CD14-positive monocyte (primary cell): ENCODE measurements at regions not wholly inside any gene's neighbourhood (a gene's known extent, or its start where the extent isn't known, plus 50 kb on each side); places are given as distances from the start of the nearest gene placed in this dataset.

ENCODE experiments used
- DNase-seq, 3 donors: peaks; one replicate each; pipeline ENCODE4 v3.0.0-alpha.2; 2011 to 2022
- H2AFZ ChIP-seq: 2 replicates; pipeline ENCODE4 v1.6.0; 2012; ENCODE audit warnings: mild to moderate bottlenecking, low read depth, low read length, inconsistent platforms; ENCODE audit not compliant: insufficient read depth, poor library complexity, severe bottlenecking
- H3K27ac ChIP-seq, 2 donors: 1 replicate in 1 of 2; 2 replicates in 1 of 2; pipeline ENCODE4 v1.5.1; 2012 to 2013; ENCODE audit warnings: low read length in 2 of 2, control low read depth in 1 of 2, inconsistent platforms in 1 of 2, low read depth in 1 of 2, mild to moderate bottlenecking in 1 of 2
- H3K27me3 ChIP-seq, 2 donors: one replicate each; pipeline versions ENCODE4 v1.6.0 to v1.6.1; 2011 to 2013; ENCODE audit warnings: low read length in 2 of 2; ENCODE audit not compliant: control insufficient read depth in 2 of 2, insufficient read depth in 2 of 2
- H3K36me3 ChIP-seq, 2 donors: replicated peaks in 1 of 2; 1 replicate in 1 of 2; 2 replicates in 1 of 2; pipeline versions ENCODE4 v1.5.1 to v1.6.1; 2012 to 2013; ENCODE audit warnings: low read length in 2 of 2, control low read depth in 1 of 2, inconsistent platforms in 1 of 2, mild to moderate bottlenecking in 1 of 2; ENCODE audit not compliant: insufficient read depth in 2 of 2, control insufficient read depth in 1 of 2
- H3K4me1 ChIP-seq, 2 donors: 1 replicate in 1 of 2; 2 replicates in 1 of 2; pipeline versions ENCODE4 v1.5.1 to v1.6.1; 2012 to 2013; ENCODE audit warnings: low read length in 2 of 2, control low read depth in 1 of 2, inconsistent platforms in 1 of 2, mild to moderate bottlenecking in 1 of 2, moderate library complexity in 1 of 2; ENCODE audit not compliant: insufficient read depth in 2 of 2, control insufficient read depth in 1 of 2
- H3K4me2 ChIP-seq: replicated peaks from 2 replicates; pipeline ENCODE3; 2012; ENCODE audit warnings: low read length, moderate library complexity, mild to moderate bottlenecking; ENCODE audit not compliant: poor library complexity, severe bottlenecking; ENCODE audit errors: extremely low read depth
- H3K4me3 ChIP-seq, 3 experiments: fragments of 200-600 bp in 1 of 3; sonication (generic) in 1 of 3; replicated peaks in 1 of 3; 1 replicate in 2 of 3; 2 replicates in 1 of 3; pipeline ENCODE4 v1.5.1; 2011 to 2013; ENCODE audit warnings: low read length in 3 of 3, mild to moderate bottlenecking in 3 of 3, control low read depth in 2 of 3, low read depth in 2 of 3, inconsistent platforms in 1 of 3, moderate library complexity in 1 of 3
- H3K79me2 ChIP-seq: 2 replicates; pipeline ENCODE4 v1.6.0; 2012; ENCODE audit warnings: mild to moderate bottlenecking, control low read depth, inconsistent platforms, low read length, moderate library complexity; ENCODE audit not compliant: insufficient read depth
- H3K9ac ChIP-seq: 2 replicates; pipeline ENCODE4 v1.6.0; 2017; ENCODE audit warnings: low read length, mild to moderate bottlenecking; ENCODE audit not compliant: insufficient read depth, poor library complexity, severe bottlenecking
- H3K9me3 ChIP-seq, 2 donors: replicated peaks in 1 of 2; 1 replicate in 1 of 2; 2 replicates in 1 of 2; pipeline versions ENCODE4 v1.5.1 to v1.6.1; 2012 to 2013; ENCODE audit warnings: low read length in 2 of 2, control low read depth in 1 of 2; ENCODE audit not compliant: control insufficient read depth in 1 of 2, insufficient read depth in 1 of 2
- H4K20me1 ChIP-seq: 2 replicates; pipeline ENCODE4 v1.6.0; 2012; ENCODE audit warnings: mild to moderate bottlenecking, low read length, control low read depth, moderate library complexity; ENCODE audit not compliant: insufficient read depth
- H3K27ac Mint-ChIP-seq, 7 donors: one replicate each; pipeline ENCODE4 v1.8.0; 2020; ENCODE audit warnings: mild to moderate bottlenecking in 7 of 7, mixed read lengths in 7 of 7, moderate library complexity in 6 of 7, inconsistent platforms in 2 of 7
- H3K27me3 Mint-ChIP-seq, 3 donors: one replicate each; pipeline ENCODE4 v1.8.0; 2021 to 2022; ENCODE audit warnings: low read depth in 3 of 3, mild to moderate bottlenecking in 3 of 3, mixed read lengths in 3 of 3, moderate library complexity in 3 of 3, inconsistent platforms in 1 of 3
- H3K36me3 Mint-ChIP-seq, 2 donors: one replicate each; pipeline ENCODE4 v1.8.0; 2020; ENCODE audit warnings: mixed read lengths in 2 of 2, inconsistent platforms in 1 of 2, mild to moderate bottlenecking in 1 of 2
- H3K4me1 Mint-ChIP-seq: one replicate; pipeline ENCODE4 v1.8.0; 2020; ENCODE audit warnings: mild to moderate bottlenecking, mixed read lengths
- H3K4me3 Mint-ChIP-seq, 2 donors: one replicate each; pipeline ENCODE4 v1.8.0; 2020; ENCODE audit warnings: mild to moderate bottlenecking in 2 of 2, mixed read lengths in 2 of 2, moderate library complexity in 1 of 2
- H3K9me3 Mint-ChIP-seq, 7 donors: one replicate each; pipeline ENCODE4 v1.8.0; 2020 to 2022; ENCODE audit warnings: mixed read lengths in 7 of 7, mild to moderate bottlenecking in 6 of 7, moderate library complexity in 6 of 7, inconsistent platforms in 2 of 7
- CTCF ChIP-seq: fragments of 200-600 bp; IDR thresholded peaks from one replicate; pipeline ENCODE4 v1.8.0; 2022; ENCODE audit warnings: antibody characterized with exemption, mild to moderate bottlenecking
- WGBS: methylation state at CpG from one replicate; pipeline ENCODE4 v1.1.5; 2013; ENCODE audit warnings: missing lambda C conversion rate; ENCODE audit not compliant: insufficient coverage; 5-methylcytosine and 5-hydroxymethylcytosine counted together
- intact Hi-C, 2 donors: fragments of 100-400 bp; cut with micrococcal nuclease; formaldehyde crosslinking; loops; one replicate each; pipeline versions ENCODE4 v1.15.0 to v1.15.1; 2023

- H3K4me3 Mint-ChIP-seq, result no peak overlapping the region
- Histone ChIP-seq H3K79me2 (no peaks in the 10 kb centered on the region), H3K36me3 (no peaks in the 10 kb centered on the region), H3K27me3 (no peaks in the 10 kb centered on the region), H3K4me3 (no peak overlapping the region), H3K4me2 (no peak overlapping the region), H2AFZ (no peak overlapping the region), H4K20me1 (no peaks in the 10 kb centered on the region), H3K4me1 (no peaks in the 10 kb centered on the region), H3K9me3 (no peaks in the 10 kb centered on the region), H3K27ac (no peak overlapping the region), H3K9ac (no peak overlapping the region)
- TF ChIP-seq CTCF, result no peak
- H3K27ac Mint-ChIP-seq, result no peak overlapping the region
- 96% methylated on average over 4 of the region's 10 CpGs for WGBS
- no peaks in the 10 kb centered on the region for H3K36me3 Mint-ChIP-seq
- DNase-seq, result no peak
- H3K4me1 Mint-ChIP-seq, result no peaks in the 10 kb centered on the region
- peaks cover 0 to 3% (median 1%) of the 10 kb centered on the region in 3 donors for H3K27me3 Mint-ChIP-seq
- H3K9me3 Mint-ChIP-seq, result no peaks in the 10 kb centered on the region
- intact Hi-C loops, result no loop called here
Observed at GRCh38 chr20:57840066-57840465, 130.3 kb upstream of the PMEPA1 start.

- 88% methylated on average over 18 of the region's 18 CpGs for WGBS
- H3K4me3 ChIP-seq, result no peak overlapping the region
- no peaks in the 10 kb centered on the region for H4K20me1 ChIP-seq
- H3K36me3 ChIP-seq, result no peaks in the 10 kb centered on the region
- Mint-ChIP-seq H3K4me3 (no peak overlapping the region), H3K27ac (no peak overlapping the region), H3K27me3 (peaks cover under 1 to 3% (median 2%) of the 10 kb centered on the region in 3 donors), H3K36me3 (no peaks in the 10 kb centered on the region), H3K4me1 (no peaks in the 10 kb centered on the region), H3K9me3 (no peaks in the 10 kb centered on the region)
- H3K27ac ChIP-seq, result no peak overlapping the region
- H3K4me1 ChIP-seq, result no peaks in the 10 kb centered on the region
- H2AFZ ChIP-seq, result no peak overlapping the region
- no peaks in the 10 kb centered on the region for H3K9me3 ChIP-seq
- no peak for DNase-seq
- no peak overlapping the region for H3K9ac ChIP-seq
- H3K79me2 ChIP-seq, result no peaks in the 10 kb centered on the region
- TF ChIP-seq CTCF, result no peak
- intact Hi-C loops, result no loop called here
- no peak overlapping the region for H3K4me2 ChIP-seq
- H3K27me3 ChIP-seq, result no peaks in the 10 kb centered on the region
Observed at GRCh38 chr20:57838670-57839151, 128.9 kb upstream of the PMEPA1 start.
